Fibroblast of mammary gland (primary cell): ENCODE measurements at regions not wholly inside any gene's neighbourhood (a gene's known extent, or its start where the extent isn't known, plus 50 kb on each side); places are given as distances from the start of the nearest gene placed in this dataset.

Experiments
- DNase-seq: peaks from one replicate; pipeline ENCODE4 v3.0.0-alpha.2; 2010; ENCODE audit warnings: low read depth
- H3K4me3 ChIP-seq: 2 replicates; pipeline ENCODE4 v1.5.1; 2011; ENCODE audit warnings: low read depth, mild to moderate bottlenecking, low read length, moderate library complexity; ENCODE audit not compliant: control insufficient read depth
- CTCF ChIP-seq: conservative IDR thresholded peaks from 2 replicates; pipeline ENCODE4 v1.5.1; 2011; ENCODE audit warnings: low read depth, low read length, inconsistent platforms; ENCODE audit not compliant: control insufficient read depth, insufficient read depth

- no peak overlapping the region for H3K4me3 ChIP-seq
- TF ChIP-seq CTCF: no peak
- DNase-seq: no peak
Measured at GRCh38 chr2:126788113-126788512, 110.6 kb upstream of the TEX51 start.

GRCh38 chr2:126788652-126789051, 110.0 kb upstream of the TEX51 start:
- TF ChIP-seq CTCF: no peak
- H3K4me3 ChIP-seq: no peak overlapping the region
- no peak for DNase-seq

GRCh38 chr2:126790987-126791780, 107.5 kb upstream of the TEX51 start:
- DNase-seq: no peak
- H3K4me3 ChIP-seq: no peak overlapping the region
- no peak for TF ChIP-seq CTCF

GRCh38 chr2:126792186-126792585, 106.5 kb upstream of the TEX51 start:
- TF ChIP-seq CTCF: no peak
- H3K4me3 ChIP-seq: no peak overlapping the region
- DNase-seq: no peak

GRCh38 chr2:126792993-126793392, 105.7 kb upstream of the TEX51 start:
- TF ChIP-seq CTCF: no peak
- no peak overlapping the region for H3K4me3 ChIP-seq
- DNase-seq: no peak

GRCh38 chr2:126793885-126794613, 104.6 kb upstream of the TEX51 start:
- H3K4me3 ChIP-seq: no peak overlapping the region
- TF ChIP-seq CTCF: no peak
- no peak for DNase-seq
